Memory B cell (primary cell): ENCODE measurements at regions not wholly inside any gene's neighbourhood (a gene's known extent, or its start where the extent isn't known, plus 50 kb on each side); places are given as distances from the start of the nearest gene placed in this dataset.
"Not testable (repeated sequence)": the region's sequence is repeated elsewhere in the genome, so short reads cannot be mapped to it uniquely, and the experiment has no call there.

Source experiments
- ATAC-seq: fragments of 150-1000 bp; cut with Tn5 transposase; 2 replicates; pipeline ENCODE4 v1.10.0; 2021; ENCODE audit warnings: low read depth, mild to moderate bottlenecking, moderate library complexity
- DNase-seq, 2 donors: peaks; one replicate each; pipeline ENCODE4 v3.0.0; 2022; ENCODE audit warnings: low spot score in 2 of 2
- H3K27ac Mint-ChIP-seq: one replicate; pipeline ENCODE4 v1.8.0; 2022; ENCODE audit warnings: mild to moderate bottlenecking, moderate library complexity, mixed read lengths
- H3K27me3 Mint-ChIP-seq: one replicate; pipeline ENCODE4 v1.8.0; 2022; ENCODE audit warnings: mixed read lengths
- H3K36me3 Mint-ChIP-seq: one replicate; pipeline ENCODE4 v1.8.0; 2022; ENCODE audit warnings: mild to moderate bottlenecking, mixed read lengths
- H3K4me1 Mint-ChIP-seq: one replicate; pipeline ENCODE4 v1.8.0; 2022; ENCODE audit warnings: mixed read lengths
- H3K4me3 Mint-ChIP-seq: one replicate; pipeline ENCODE4 v1.8.0; 2022; ENCODE audit warnings: mild to moderate bottlenecking, moderate library complexity, mixed read lengths
- H3K9me3 Mint-ChIP-seq: one replicate; pipeline ENCODE4 v1.8.0; 2022; ENCODE audit warnings: mixed read lengths

GRCh38 chr7:41391818-41392217 is 311.1 kb downstream of the INHBA start:
- no peak overlapping the region for H3K4me3 Mint-ChIP-seq
- no peaks in the 10 kb centered on the region for H3K27me3 Mint-ChIP-seq
- no peaks in the 10 kb centered on the region for H3K4me1 Mint-ChIP-seq

GRCh38 chr7:41388933-41389332 is 314.0 kb downstream of the INHBA start:
- not testable (repeated sequence) for H3K4me3 Mint-ChIP-seq, H3K4me1 Mint-ChIP-seq, ATAC-seq, H3K27me3 Mint-ChIP-seq, H3K36me3 Mint-ChIP-seq, DNase-seq, H3K9me3 Mint-ChIP-seq, H3K27ac Mint-ChIP-seq

More at GRCh38 chr7:41391818-41392217, 311.1 kb downstream of the INHBA start:
- H3K27ac Mint-ChIP-seq, result no peak overlapping the region
- no peaks in the 10 kb centered on the region for H3K36me3 Mint-ChIP-seq
- no peak for ATAC-seq
- DNase-seq, result no peak
- H3K9me3 Mint-ChIP-seq, result no peaks in the 10 kb centered on the region

GRCh38 chr7:41385996-41386395 is 316.9 kb downstream of the INHBA start:
- Mint-ChIP-seq H3K27ac (no peak overlapping the region), H3K4me1 (no peaks in the 10 kb centered on the region), H3K9me3 (no peaks in the 10 kb centered on the region), H3K27me3 (peaks cover 1% of the 10 kb centered on the region), H3K36me3 (no peaks in the 10 kb centered on the region), H3K4me3 (no peak overlapping the region)
- ATAC-seq (no peak), DNase-seq (no peak)

GRCh38 chr7:41384418-41384817 is 318.5 kb downstream of the INHBA start:
- H3K36me3 Mint-ChIP-seq, result no peaks in the 10 kb centered on the region
- peaks cover 1% of the 10 kb centered on the region for H3K27me3 Mint-ChIP-seq
- no peaks in the 10 kb centered on the region for H3K9me3 Mint-ChIP-seq
- ATAC-seq (no peak), DNase-seq (no peak)
- no peak overlapping the region for H3K4me3 Mint-ChIP-seq
- H3K27ac Mint-ChIP-seq, result no peak overlapping the region
- H3K4me1 Mint-ChIP-seq, result no peaks in the 10 kb centered on the region

- Mint-ChIP-seq H3K9me3 (no peaks in the 10 kb centered on the region), H3K27me3 (peaks cover 1% of the 10 kb centered on the region), H3K4me3 (no peak overlapping the region), H3K27ac (no peak overlapping the region), H3K36me3 (no peaks in the 10 kb centered on the region), H3K4me1 (no peaks in the 10 kb centered on the region)
- no peak for DNase-seq
- no peak for ATAC-seq
These were observed 319.3 kb downstream of the INHBA start for GRCh38 chr7:41383596-41383995.

- Mint-ChIP-seq H3K4me1 (no peaks in the 10 kb centered on the region), H3K4me3 (no peak overlapping the region), H3K27ac (no peak overlapping the region), H3K27me3 (peaks cover 4% of the 10 kb centered on the region), H3K36me3 (no peaks in the 10 kb centered on the region), H3K9me3 (no peaks in the 10 kb centered on the region)
- no peak for ATAC-seq
- DNase-seq, result no peak
These were observed 324.7 kb downstream of the INHBA start for GRCh38 chr7:41378156-41378555.

GRCh38 chr7:41375582-41375981 is 327.3 kb downstream of the INHBA start:
- Mint-ChIP-seq H3K36me3 (no peaks in the 10 kb centered on the region), H3K4me1 (no peaks in the 10 kb centered on the region), H3K27me3 (peaks cover 4% of the 10 kb centered on the region), H3K27ac (no peak overlapping the region), H3K9me3 (no peaks in the 10 kb centered on the region), H3K4me3 (no peak overlapping the region)
- DNase-seq, result no peak
- ATAC-seq, result no peak

GRCh38 chr7:41374150-41374848 is 328.6 kb downstream of the INHBA start:
- no peaks in the 10 kb centered on the region for H3K4me1 Mint-ChIP-seq
- H3K9me3 Mint-ChIP-seq, result no peaks in the 10 kb centered on the region
- H3K36me3 Mint-ChIP-seq, result no peaks in the 10 kb centered on the region

GRCh38 chr7:41367967-41368882 is 334.7 kb downstream of the INHBA start:
- H3K36me3 Mint-ChIP-seq, result no peaks in the 10 kb centered on the region
- ATAC-seq, result no peak
- no peaks in the 10 kb centered on the region for H3K4me1 Mint-ChIP-seq
- H3K4me3 Mint-ChIP-seq, result no peak overlapping the region
- peaks cover 2% of the 10 kb centered on the region for H3K9me3 Mint-ChIP-seq
- H3K27me3 Mint-ChIP-seq, result no peaks in the 10 kb centered on the region
- no peak for DNase-seq
- H3K27ac Mint-ChIP-seq, result no peak overlapping the region

More at GRCh38 chr7:41374150-41374848, 328.6 kb downstream of the INHBA start:
- no peak overlapping the region for H3K27ac Mint-ChIP-seq
- H3K27me3 Mint-ChIP-seq, result peaks cover 4% of the 10 kb centered on the region
- ATAC-seq (no peak), DNase-seq (no peak)
- no peak overlapping the region for H3K4me3 Mint-ChIP-seq

GRCh38 chr7:41351091-41351490 is 351.8 kb downstream of the INHBA start:
- Mint-ChIP-seq H3K36me3 (no peaks in the 10 kb centered on the region), H3K9me3 (no peaks in the 10 kb centered on the region), H3K27me3 (no peaks in the 10 kb centered on the region), H3K4me1 (no peaks in the 10 kb centered on the region), H3K27ac (no peak overlapping the region), H3K4me3 (no peak overlapping the region)
- no peak for DNase-seq
- no peak for ATAC-seq

GRCh38 chr7:41346878-41347277 is 356.0 kb downstream of the INHBA start:
- ATAC-seq, result no peak
- Mint-ChIP-seq H3K36me3 (no peaks in the 10 kb centered on the region), H3K4me1 (no peaks in the 10 kb centered on the region), H3K27ac (no peak overlapping the region), H3K4me3 (no peak overlapping the region), H3K27me3 (peaks cover 7% of the 10 kb centered on the region), H3K9me3 (no peaks in the 10 kb centered on the region)
- no peak for DNase-seq

GRCh38 chr7:41339913-41340676 is 362.8 kb downstream of the INHBA start:
- Mint-ChIP-seq H3K27me3 (peaks cover 9% of the 10 kb centered on the region), H3K27ac (no peak overlapping the region), H3K4me3 (no peak overlapping the region), H3K4me1 (no peaks in the 10 kb centered on the region), H3K9me3 (no peaks in the 10 kb centered on the region), H3K36me3 (no peaks in the 10 kb centered on the region)
- ATAC-seq (no peak), DNase-seq (no peak)

GRCh38 chr7:41336981-41337380 is 365.9 kb downstream of the INHBA start:
- Mint-ChIP-seq H3K27me3 (peaks cover 2% of the 10 kb centered on the region), H3K4me1 (no peaks in the 10 kb centered on the region), H3K36me3 (no peaks in the 10 kb centered on the region), H3K9me3 (no peaks in the 10 kb centered on the region), H3K4me3 (no peak overlapping the region), H3K27ac (no peak overlapping the region)
- ATAC-seq (no peak), DNase-seq (no peak)

- Mint-ChIP-seq H3K4me1 (no peaks in the 10 kb centered on the region), H3K27ac (no peak overlapping the region), H3K36me3 (no peaks in the 10 kb centered on the region), H3K4me3 (no peak overlapping the region), H3K9me3 (no peaks in the 10 kb centered on the region), H3K27me3 (peaks cover under 1% of the 10 kb centered on the region)
- DNase-seq (no peak), ATAC-seq (no peak)
These were observed 366.4 kb downstream of the INHBA start for GRCh38 chr7:41336455-41336952.
